A673 (cell line): ENCODE measurements at regions not wholly inside any gene's neighbourhood (a gene's known extent, or its start where the extent isn't known, plus 50 kb on each side); places are given as distances from the start of the nearest gene placed in this dataset.

ENCODE experiments used
- CTCF ChIP-seq: fragments of 300-800, 200-600 bp; sonication (generic); conservative IDR thresholded peaks from 2 replicates; pipeline ENCODE4 v1.5.1; 2017; ENCODE audit warnings: low read depth, mild to moderate bottlenecking, antibody characterized with exemption, low read length, moderate library complexity, mixed read lengths
- EZH2 ChIP-seq: fragments of 200-600 bp; sonication (generic); IDR thresholded peaks from 2 replicates; pipeline ENCODE4 v1.6.1; 2017; ENCODE audit warnings: borderline replicate concordance, low read depth, mild to moderate bottlenecking, mixed read lengths, antibody characterized with exemption, low read length; ENCODE audit not compliant: poor library complexity, severe bottlenecking

DNA sequence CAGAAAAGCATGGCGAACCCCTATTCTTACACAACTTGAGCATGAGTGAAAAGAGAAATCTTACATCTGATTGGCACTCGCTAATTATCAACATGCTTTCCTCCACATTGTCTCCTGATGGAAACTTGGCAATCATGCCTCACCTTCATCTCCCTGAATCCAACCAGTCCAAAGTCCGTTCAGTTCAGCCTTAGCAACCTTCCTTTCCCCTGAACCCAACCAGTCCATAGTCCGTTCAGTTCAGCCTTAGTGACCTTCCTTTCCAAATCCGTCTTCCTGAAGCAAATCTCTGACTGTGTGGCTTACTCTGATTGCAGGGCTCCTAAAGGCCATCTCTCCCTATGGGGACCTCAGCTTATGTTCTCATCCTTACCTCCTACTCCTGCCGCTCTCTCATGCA lies 538.3 kb upstream of the CLINT1 start:
- no peak for TF ChIP-seq CTCF
- no peak for TF ChIP-seq EZH2
